Transverse colon (tissue), 4 donors: ENCODE measurements at regions not wholly inside any gene's neighbourhood (a gene's known extent, or its start where the extent isn't known, plus 50 kb on each side); places are given as distances from the start of the nearest gene placed in this dataset.

Source experiments
- DNase-seq: peaks from one replicate; pipeline ENCODE4 v3.0.0-alpha.2; 2019
- H3K27ac ChIP-seq, 4 donors: fragments of 200-600 bp; sonication (generic); 2 replicates each; pipeline ENCODE4 v1.5.1; 2016 to 2018; ENCODE audit warnings: inconsistent platforms in 4 of 4
- H3K27me3 ChIP-seq: fragments of 200-600 bp; sonication (generic); 2 replicates; pipeline ENCODE4 v1.5.1; 2017; ENCODE audit warnings: inconsistent platforms
- H3K36me3 ChIP-seq, 4 donors: fragments of 200-600 bp; sonication (generic); 2 replicates each; pipeline ENCODE4 v1.5.1; 2017 to 2019; ENCODE audit warnings: inconsistent platforms in 4 of 4
- H3K4me1 ChIP-seq, 4 donors: fragments of 200-600 bp; sonication (generic); 2 replicates each; pipeline ENCODE4 v1.5.1; 2017 to 2020; ENCODE audit warnings: inconsistent platforms in 4 of 4
- H3K4me3 ChIP-seq, 4 donors: fragments of 200-600 bp; sonication (generic); 1 replicate in 1 of 4; 2 replicates in 3 of 4; pipeline versions ENCODE4 v1.5.1 to v1.6.1; 2017 to 2019; ENCODE audit warnings: inconsistent platforms in 4 of 4
- H3K9me3 ChIP-seq, 2 donors: fragments of 200-600 bp; sonication (generic); 2 replicates each; pipeline ENCODE4 v1.5.1; 2017 to 2019; ENCODE audit warnings: inconsistent platforms in 2 of 2
- EP300 ChIP-seq: sonication (generic); formaldehyde crosslinking; IDR thresholded peaks from one replicate; pipeline ENCODE4 v1.6.1; 2017; ENCODE audit warnings: antibody characterized with exemption, low read depth
- POLR2A ChIP-seq: fragments of 450-650 bp; IDR thresholded peaks from one replicate; pipeline ENCODE4 v1.6.1; 2016; ENCODE audit warnings: antibody characterized with exemption, mild to moderate bottlenecking, moderate library complexity
- POLR2AphosphoS5 ChIP-seq, 3 donors: sonication (generic); formaldehyde crosslinking; IDR thresholded peaks; one replicate each; pipeline ENCODE4 v1.6.1; 2016; ENCODE audit warnings: antibody characterized with exemption in 3 of 3
- WGBS, 2 donors: methylation state at CpG; one replicate each; pipeline ENCODE4 v1.1.5; 2018; ENCODE audit warnings: low coverage in 1 of 2; 5-methylcytosine and 5-hydroxymethylcytosine counted together
- in situ Hi-C, 4 donors: fragments of 200-750 bp; cut with MboI; loops; one replicate each; pipeline versions ENCODE4 v1.15.0 to v1.15.1; 2017; ENCODE audit warnings: low sequenced_read_pairs in 3 of 4, low pct_ligation_motif_present in 1 of 4, low pct_unique_long_range_greater_than_20kb in 1 of 4
- intact Hi-C: fragments of 100-400 bp; cut with DNase I; formaldehyde crosslinking; loops from one replicate; pipeline ENCODE4 v1.15.1; 2023; ENCODE audit warnings: low total_unique reads
- TF ChIP-seq, protein P1 (sequence below), 5 experiments: fragments of 200-600 bp in 3 of 5; fragments of 450-650 bp in 2 of 5; sonication (generic) in 3 of 5; IDR thresholded peaks; 1 replicate in 2 of 5; 2 replicates in 3 of 5; pipeline ENCODE4 v1.5.1; 2016 to 2017; ENCODE audit warnings: antibody characterized with exemption in 5 of 5, inconsistent platforms in 3 of 5, mild to moderate bottlenecking in 2 of 5, moderate library complexity in 1 of 5

DNA sequence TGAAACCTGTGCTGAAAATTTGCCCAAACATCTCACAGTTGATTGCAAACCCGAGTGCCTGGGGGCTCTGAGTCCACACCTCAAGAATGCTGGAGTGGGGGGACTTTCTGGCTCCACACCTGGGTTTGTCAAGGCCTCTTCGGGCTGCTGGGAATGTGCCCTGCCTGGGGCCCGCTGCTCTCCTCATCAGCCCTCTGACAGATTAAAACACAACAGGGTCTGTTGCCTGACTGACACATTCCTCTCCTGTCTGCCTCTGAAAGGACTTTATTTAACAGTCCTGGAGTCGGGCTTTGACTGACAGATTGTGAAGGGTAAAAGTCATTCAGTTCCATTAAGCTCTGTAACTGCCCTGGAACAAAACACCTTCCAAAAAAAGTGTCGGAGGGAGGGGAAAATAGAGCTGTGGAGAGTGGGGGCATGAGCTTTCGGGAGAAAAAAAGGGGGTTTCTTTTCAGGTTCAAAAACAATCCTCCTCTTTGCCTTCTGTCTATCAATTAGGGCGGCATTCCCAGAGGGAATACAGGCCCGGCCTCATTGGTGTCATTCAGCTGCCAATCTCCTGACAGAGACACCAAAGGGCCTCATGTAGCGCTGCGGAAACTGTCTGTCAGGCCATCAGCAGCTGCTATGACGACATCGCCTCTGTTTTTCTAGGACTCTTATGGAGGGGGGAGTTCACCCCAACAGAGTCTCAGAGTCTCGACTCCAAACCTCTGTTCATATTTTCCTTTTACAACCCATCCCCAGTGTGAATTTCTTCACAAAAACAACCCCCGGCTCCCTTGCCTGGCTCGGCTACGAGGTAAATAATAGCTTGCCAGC, 398.8 kb upstream of the NFE2L3 start:
- intact Hi-C loops, result loop anchor here (5.0 to 10.0 kb wide), 2 partner anchors 88 to 94 kb away; no protein-coding TSS in a partner anchor
- in situ Hi-C loops, result no loop called here

DNA sequence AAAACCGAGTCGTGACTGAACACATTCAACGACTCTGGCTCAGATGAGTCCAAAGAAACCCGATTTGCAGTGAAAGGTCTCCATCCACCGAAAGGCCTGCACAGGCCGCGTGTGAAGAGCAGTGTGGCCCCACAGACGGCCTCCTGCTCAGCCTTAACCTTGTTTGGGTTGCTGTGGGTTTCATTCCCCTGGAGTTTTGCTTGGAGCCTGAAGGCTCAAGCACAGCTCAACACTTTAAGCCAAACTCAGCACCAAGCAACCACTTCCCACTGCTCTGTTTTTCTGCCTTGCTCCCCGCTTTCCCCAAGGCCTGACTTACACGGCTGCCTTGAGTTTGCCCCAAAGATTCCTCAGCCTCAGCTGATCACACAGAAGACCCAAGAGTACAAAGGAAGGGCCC, 398.2 kb upstream of the NFE2L3 start:
- 88 to 90% methylated on average over 2 to 10 of the region's 10 CpGs for WGBS, 2 donors
- DNase-seq, result no peak
- intact Hi-C loops, result loop anchor here (5.0 to 10.0 kb wide), 2 partner anchors 89 to 93 kb away; no protein-coding TSS in a partner anchor
- Histone ChIP-seq H3K27me3 (no peaks in the 10 kb centered on the region), H3K27ac (peak overlapping the region; percentile 51 to 84 (median 76)), H3K4me3 (no peak overlapping the region), H3K36me3 (no peaks in the 10 kb centered on the region), H3K4me1 (peaks cover 0 to 23% (median 8%) of the 10 kb centered on the region in 4 donors), H3K9me3 (no peaks in the 10 kb centered on the region)
- in situ Hi-C loops, result no loop called here
- no peak for TF ChIP-seq POLR2A
- TF ChIP-seq POLR2AphosphoS5 (IDR thresholded peaks at IDR 0.05), result no peak
- no peak for TF ChIP-seq EP300
- TF ChIP-seq, protein P1, sequence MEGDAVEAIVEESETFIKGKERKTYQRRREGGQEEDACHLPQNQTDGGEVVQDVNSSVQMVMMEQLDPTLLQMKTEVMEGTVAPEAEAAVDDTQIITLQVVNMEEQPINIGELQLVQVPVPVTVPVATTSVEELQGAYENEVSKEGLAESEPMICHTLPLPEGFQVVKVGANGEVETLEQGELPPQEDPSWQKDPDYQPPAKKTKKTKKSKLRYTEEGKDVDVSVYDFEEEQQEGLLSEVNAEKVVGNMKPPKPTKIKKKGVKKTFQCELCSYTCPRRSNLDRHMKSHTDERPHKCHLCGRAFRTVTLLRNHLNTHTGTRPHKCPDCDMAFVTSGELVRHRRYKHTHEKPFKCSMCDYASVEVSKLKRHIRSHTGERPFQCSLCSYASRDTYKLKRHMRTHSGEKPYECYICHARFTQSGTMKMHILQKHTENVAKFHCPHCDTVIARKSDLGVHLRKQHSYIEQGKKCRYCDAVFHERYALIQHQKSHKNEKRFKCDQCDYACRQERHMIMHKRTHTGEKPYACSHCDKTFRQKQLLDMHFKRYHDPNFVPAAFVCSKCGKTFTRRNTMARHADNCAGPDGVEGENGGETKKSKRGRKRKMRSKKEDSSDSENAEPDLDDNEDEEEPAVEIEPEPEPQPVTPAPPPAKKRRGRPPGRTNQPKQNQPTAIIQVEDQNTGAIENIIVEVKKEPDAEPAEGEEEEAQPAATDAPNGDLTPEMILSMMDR (IDR thresholded peaks at IDR 0.05), result no peak

More for the DNA sequence above, 398.8 kb upstream of the NFE2L3 start:
- 60 to 80% methylated on average over 6 to 16 of the region's 16 CpGs for WGBS, 2 donors
- H3K27ac ChIP-seq, result peak overlapping the region; percentile 51 to 84 (median 76)
- TF ChIP-seq POLR2A (no peak), EP300 (no peak), POLR2AphosphoS5 (IDR thresholded peaks at IDR 0.05) (no peak)
- TF ChIP-seq, protein P1 (IDR thresholded peaks at IDR 0.05), result no peak
- no peaks in the 10 kb centered on the region for H3K36me3 ChIP-seq
- no peaks in the 10 kb centered on the region for H3K9me3 ChIP-seq
- H3K4me3 ChIP-seq, result no peak overlapping the region
- H3K4me1 ChIP-seq, result peaks cover 0 to 23% (median 8%) of the 10 kb centered on the region in 4 donors
- no peaks in the 10 kb centered on the region for H3K27me3 ChIP-seq
- DNase-seq, result no peak

DNA sequence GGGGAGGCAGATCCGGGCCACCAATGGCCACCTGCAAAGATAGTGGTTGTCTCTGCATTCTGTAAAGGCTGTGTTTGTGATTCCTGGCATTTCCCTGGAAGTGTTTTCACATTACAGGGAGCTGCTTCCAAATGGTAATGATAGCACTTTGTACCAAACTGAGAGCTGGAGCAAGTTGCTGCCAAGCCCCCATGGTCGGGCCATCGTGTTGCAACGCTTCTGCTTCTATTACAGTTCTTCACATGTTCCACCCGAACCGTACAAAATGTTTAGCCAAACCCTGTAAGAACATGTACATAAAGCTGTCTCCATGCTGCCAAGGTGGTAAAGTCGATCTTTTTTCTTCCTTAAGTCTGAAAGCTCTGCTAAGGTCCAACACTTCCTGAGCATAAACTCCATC, 397.7 kb upstream of the NFE2L3 start:
- peak; percentile 63 for TF ChIP-seq EP300
- peak in 2 of 3 donors; percentile 75 to 77 for TF ChIP-seq POLR2AphosphoS5 (IDR thresholded peaks at IDR 0.05)
- no peak for TF ChIP-seq POLR2A
- no peaks in the 10 kb centered on the region for H3K9me3 ChIP-seq
- H3K4me3 ChIP-seq, result no peak overlapping the region
- intact Hi-C loops (loop anchor here (5.0 to 10.0 kb wide), 2 partner anchors 90 to 93 kb away; no protein-coding TSS in a partner anchor), in situ Hi-C loops (no loop called here)
- DNase-seq, result peak; percentile 26
- H3K4me1 ChIP-seq, result peaks cover 0 to 23% (median 8%) of the 10 kb centered on the region in 4 donors
- WGBS, 2 donors, result 81 to 82% methylated on average over 6 to 7 of the region's 7 CpGs
- H3K27ac ChIP-seq, result peak overlapping the region; percentile 51 to 84 (median 76)
- no peaks in the 10 kb centered on the region for H3K36me3 ChIP-seq
- H3K27me3 ChIP-seq, result no peaks in the 10 kb centered on the region

DNA sequence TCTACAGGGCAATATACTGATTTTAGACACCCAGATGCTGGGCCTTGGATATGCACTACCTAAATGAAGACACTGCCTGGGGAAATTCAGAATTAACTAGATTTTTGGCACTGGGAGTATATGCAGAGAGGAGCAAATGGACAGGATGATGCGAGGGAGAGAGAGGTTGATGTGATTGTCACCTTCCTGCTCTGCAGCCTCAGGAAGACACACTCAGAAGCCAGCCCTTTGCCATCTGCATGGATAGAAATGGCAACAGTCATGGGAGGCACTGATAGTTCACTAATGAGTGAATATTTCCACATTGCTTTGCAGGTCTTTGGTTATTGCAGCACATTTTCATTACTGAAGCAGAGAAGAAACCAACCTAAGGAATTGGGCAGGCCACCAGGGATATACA, 397.2 kb upstream of the NFE2L3 start:
- H3K36me3 ChIP-seq, result no peaks in the 10 kb centered on the region
- DNase-seq, result no peak
- TF ChIP-seq, protein P1 (IDR thresholded peaks at IDR 0.05), result no peak
- no peak for TF ChIP-seq POLR2A
- TF ChIP-seq EP300, result no peak
- no peak for TF ChIP-seq POLR2AphosphoS5 (IDR thresholded peaks at IDR 0.05)
- in situ Hi-C loops, result no loop called here
- H3K4me1 ChIP-seq, result peaks cover 0 to 23% (median 8%) of the 10 kb centered on the region in 4 donors
- no peaks in the 10 kb centered on the region for H3K27me3 ChIP-seq
- 85% methylated on average over 1 of the region's 1 CpG; no CpG with 5 or more reads in 1 of the 2 donors for WGBS, 2 donors
- intact Hi-C loops, result loop anchor here (5.0 to 10.0 kb wide), 2 partner anchors 90 to 93 kb away; no protein-coding TSS in a partner anchor
- H3K9me3 ChIP-seq, result no peaks in the 10 kb centered on the region
- no peak overlapping the region for H3K4me3 ChIP-seq
- peak overlapping the region; percentile 51 to 84 (median 76) for H3K27ac ChIP-seq
